ENCODE measurements at regions not wholly inside any gene's neighbourhood (a gene's known extent, or its start where the extent isn't known, plus 50 kb on each side); places are given as distances from the start of the nearest gene placed in this dataset.

DNA sequence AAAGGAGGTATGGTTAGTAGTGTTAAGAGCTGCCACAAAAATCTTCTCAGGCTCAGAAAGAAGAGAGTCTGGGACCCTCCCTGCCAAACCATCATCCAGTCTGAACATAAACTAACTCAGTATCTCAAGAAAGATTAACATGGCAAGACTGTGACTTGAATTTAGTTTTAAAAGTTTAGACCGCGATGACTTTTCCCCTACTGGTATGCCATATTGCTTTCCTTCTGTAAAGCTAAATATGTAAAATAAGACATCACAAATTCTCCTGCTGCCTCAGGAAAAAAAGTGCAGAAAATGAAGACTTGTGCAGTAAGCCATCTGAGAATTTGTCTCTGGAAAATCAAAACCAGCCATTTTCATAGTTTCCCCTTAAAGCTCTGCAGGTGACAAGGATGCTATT is 85.2 kb upstream of the STARD4 start:
- H3K9me3 Mint-ChIP-seq: no peaks in the 10 kb centered on the region
- H3K36me3 Mint-ChIP-seq: no peaks in the 10 kb centered on the region
- H3K4me1 Mint-ChIP-seq: peaks cover 16% of the 10 kb centered on the region
- no peak for TF ChIP-seq FOXP1 (CRISPR knock-in tag; IDR thresholded peaks at IDR 0.05; ENCODE audit: borderline replicate concordance)
- TF ChIP-seq, protein P1, sequence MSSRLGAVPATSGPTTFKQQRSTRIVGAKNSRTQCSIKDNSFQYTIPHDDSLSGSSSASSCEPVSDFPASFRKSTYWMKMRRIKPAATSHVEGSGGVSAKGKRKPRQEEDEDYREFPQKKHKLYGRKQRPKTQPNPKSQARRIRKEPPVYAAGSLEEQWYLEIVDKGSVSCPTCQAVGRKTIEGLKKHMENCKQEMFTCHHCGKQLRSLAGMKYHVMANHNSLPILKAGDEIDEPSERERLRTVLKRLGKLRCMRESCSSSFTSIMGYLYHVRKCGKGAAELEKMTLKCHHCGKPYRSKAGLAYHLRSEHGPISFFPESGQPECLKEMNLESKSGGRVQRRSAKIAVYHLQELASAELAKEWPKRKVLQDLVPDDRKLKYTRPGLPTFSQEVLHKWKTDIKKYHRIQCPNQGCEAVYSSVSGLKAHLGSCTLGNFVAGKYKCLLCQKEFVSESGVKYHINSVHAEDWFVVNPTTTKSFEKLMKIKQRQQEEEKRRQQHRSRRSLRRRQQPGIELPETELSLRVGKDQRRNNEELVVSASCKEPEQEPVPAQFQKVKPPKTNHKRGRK (CRISPR knock-in tag; IDR thresholded peaks at IDR 0.05; ENCODE audit: borderline replicate concordance): no peak
- TF ChIP-seq TP53 (CRISPR knock-in tag; IDR thresholded peaks at IDR 0.05): no peak
- TF ChIP-seq TEAD1 (CRISPR knock-in tag; IDR thresholded peaks at IDR 0.05): no peak
- TF ChIP-seq SOX15 (CRISPR knock-in tag; IDR thresholded peaks at IDR 0.05): no peak
- no peak overlapping the region for H3K27ac Mint-ChIP-seq
- CTCF ChIA-PET: no interaction called here
- H3K4me3 Mint-ChIP-seq: no peak overlapping the region
- POLR2A ChIA-PET: no interaction called here
- ATAC-seq: no peak
- no peak for DNase-seq (ENCODE audit: low spot score)
- H3K27me3 Mint-ChIP-seq (ENCODE audit: low read depth): no peaks in the 10 kb centered on the region

DNA sequence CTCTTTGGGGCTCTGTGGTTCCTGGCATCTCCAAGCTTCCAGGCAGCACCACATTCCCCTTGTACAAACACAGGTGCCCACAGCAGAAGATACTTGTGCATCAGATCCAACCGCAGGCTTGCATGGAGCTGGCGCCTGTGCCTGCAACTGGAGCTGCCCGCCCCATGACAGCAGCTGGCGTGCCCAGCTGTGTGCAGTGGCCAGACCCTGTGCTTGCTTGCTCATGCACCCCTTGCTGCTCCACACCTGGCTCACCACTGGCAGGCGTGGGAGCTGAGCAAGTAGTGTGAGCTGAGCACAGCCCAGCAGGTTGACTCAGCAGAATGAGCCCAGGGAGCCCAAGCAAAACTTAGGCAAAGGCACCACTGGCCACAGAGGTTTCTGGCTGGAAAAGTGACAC is 84.4 kb upstream of the STARD4 start:
- Mint-ChIP-seq H3K4me3 (no peak overlapping the region), H3K4me1 (peaks cover 14% of the 10 kb centered on the region)
- CTCF ChIA-PET: no interaction called here

DNA sequence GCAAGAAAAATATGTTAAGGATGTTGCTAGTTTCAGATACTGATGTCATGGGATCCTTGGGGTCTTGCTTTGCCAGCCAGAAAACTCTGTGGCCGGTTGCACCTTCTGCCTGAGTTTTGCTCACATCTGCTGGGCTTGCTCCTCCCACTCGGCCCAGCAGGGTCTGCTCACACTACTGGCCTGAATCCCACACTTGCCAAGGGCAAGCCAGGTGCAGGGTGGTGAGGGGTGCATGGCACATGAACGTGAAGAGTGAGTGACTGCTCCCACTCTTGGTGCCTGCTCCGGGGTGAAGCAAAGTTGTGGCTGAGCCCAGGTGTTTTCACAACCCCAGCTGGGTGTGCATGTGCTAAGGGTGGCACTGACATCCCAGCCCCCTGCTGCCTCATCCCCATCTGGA is 83.1 kb upstream of the STARD4 start:
- CTCF ChIA-PET: no interaction called here
- no peaks in the 10 kb centered on the region for H3K36me3 Mint-ChIP-seq
- DNase-seq (ENCODE audit: low spot score): no peak
- no peaks in the 10 kb centered on the region; the same call in 1 of the 2 replicates for H3K27me3 Mint-ChIP-seq (ENCODE audit: low read depth)
- TF ChIP-seq ZNF423 (CRISPR knock-in tag; IDR thresholded peaks at IDR 0.05) (no peak), TP53 (CRISPR knock-in tag; IDR thresholded peaks at IDR 0.05) (no peak), SMAD4 (CRISPR knock-in tag; IDR thresholded peaks at IDR 0.05) (no peak), FOXK1 (CRISPR knock-in tag; IDR thresholded peaks at IDR 0.05) (no peak), RORB (CRISPR knock-in tag; IDR thresholded peaks at IDR 0.05) (no peak), NR1H2 (CRISPR knock-in tag; IDR thresholded peaks at IDR 0.05) (no peak)
- TF ChIP-seq, protein P2, sequence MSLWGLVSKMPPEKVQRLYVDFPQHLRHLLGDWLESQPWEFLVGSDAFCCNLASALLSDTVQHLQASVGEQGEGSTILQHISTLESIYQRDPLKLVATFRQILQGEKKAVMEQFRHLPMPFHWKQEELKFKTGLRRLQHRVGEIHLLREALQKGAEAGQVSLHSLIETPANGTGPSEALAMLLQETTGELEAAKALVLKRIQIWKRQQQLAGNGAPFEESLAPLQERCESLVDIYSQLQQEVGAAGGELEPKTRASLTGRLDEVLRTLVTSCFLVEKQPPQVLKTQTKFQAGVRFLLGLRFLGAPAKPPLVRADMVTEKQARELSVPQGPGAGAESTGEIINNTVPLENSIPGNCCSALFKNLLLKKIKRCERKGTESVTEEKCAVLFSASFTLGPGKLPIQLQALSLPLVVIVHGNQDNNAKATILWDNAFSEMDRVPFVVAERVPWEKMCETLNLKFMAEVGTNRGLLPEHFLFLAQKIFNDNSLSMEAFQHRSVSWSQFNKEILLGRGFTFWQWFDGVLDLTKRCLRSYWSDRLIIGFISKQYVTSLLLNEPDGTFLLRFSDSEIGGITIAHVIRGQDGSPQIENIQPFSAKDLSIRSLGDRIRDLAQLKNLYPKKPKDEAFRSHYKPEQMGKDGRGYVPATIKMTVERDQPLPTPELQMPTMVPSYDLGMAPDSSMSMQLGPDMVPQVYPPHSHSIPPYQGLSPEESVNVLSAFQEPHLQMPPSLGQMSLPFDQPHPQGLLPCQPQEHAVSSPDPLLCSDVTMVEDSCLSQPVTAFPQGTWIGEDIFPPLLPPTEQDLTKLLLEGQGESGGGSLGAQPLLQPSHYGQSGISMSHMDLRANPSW (CRISPR knock-in tag; conservative IDR thresholded peaks at IDR 0.05; ENCODE audit: low read depth): no peak
- TF ChIP-seq, protein P3, sequence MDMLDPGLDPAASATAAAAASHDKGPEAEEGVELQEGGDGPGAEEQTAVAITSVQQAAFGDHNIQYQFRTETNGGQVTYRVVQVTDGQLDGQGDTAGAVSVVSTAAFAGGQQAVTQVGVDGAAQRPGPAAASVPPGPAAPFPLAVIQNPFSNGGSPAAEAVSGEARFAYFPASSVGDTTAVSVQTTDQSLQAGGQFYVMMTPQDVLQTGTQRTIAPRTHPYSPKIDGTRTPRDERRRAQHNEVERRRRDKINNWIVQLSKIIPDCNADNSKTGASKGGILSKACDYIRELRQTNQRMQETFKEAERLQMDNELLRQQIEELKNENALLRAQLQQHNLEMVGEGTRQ (CRISPR knock-in tag; IDR thresholded peaks at IDR 0.05): no peak
- TF ChIP-seq, protein P4, sequence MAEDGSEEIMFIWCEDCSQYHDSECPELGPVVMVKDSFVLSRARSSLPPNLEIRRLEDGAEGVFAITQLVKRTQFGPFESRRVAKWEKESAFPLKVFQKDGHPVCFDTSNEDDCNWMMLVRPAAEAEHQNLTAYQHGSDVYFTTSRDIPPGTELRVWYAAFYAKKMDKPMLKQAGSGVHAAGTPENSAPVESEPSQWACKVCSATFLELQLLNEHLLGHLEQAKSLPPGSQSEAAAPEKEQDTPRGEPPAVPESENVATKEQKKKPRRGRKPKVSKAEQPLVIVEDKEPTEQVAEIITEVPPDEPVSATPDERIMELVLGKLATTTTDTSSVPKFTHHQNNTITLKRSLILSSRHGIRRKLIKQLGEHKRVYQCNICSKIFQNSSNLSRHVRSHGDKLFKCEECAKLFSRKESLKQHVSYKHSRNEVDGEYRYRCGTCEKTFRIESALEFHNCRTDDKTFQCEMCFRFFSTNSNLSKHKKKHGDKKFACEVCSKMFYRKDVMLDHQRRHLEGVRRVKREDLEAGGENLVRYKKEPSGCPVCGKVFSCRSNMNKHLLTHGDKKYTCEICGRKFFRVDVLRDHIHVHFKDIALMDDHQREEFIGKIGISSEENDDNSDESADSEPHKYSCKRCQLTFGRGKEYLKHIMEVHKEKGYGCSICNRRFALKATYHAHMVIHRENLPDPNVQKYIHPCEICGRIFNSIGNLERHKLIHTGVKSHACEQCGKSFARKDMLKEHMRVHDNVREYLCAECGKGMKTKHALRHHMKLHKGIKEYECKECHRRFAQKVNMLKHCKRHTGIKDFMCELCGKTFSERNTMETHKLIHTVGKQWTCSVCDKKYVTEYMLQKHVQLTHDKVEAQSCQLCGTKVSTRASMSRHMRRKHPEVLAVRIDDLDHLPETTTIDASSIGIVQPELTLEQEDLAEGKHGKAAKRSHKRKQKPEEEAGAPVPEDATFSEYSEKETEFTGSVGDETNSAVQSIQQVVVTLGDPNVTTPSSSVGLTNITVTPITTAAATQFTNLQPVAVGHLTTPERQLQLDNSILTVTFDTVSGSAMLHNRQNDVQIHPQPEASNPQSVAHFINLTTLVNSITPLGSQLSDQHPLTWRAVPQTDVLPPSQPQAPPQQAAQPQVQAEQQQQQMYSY (CRISPR knock-in tag; IDR thresholded peaks at IDR 0.05): no peak
- POLR2A ChIA-PET: no interaction called here
- no peak for ATAC-seq
- no peak overlapping the region for H3K4me3 Mint-ChIP-seq
- no peak overlapping the region for H3K27ac Mint-ChIP-seq
- H3K9me3 Mint-ChIP-seq: no peaks in the 10 kb centered on the region
- H3K4me1 Mint-ChIP-seq: peaks cover 5% of the 10 kb centered on the region

More for the DNA sequence above, 84.4 kb upstream of the STARD4 start:
- Mint-ChIP-seq H3K27ac (no peak overlapping the region), H3K36me3 (no peaks in the 10 kb centered on the region), H3K27me3 (ENCODE audit: low read depth) (no peaks in the 10 kb centered on the region; the same call in 1 of the 2 replicates), H3K9me3 (no peaks in the 10 kb centered on the region)
- TF ChIP-seq, protein P5, sequence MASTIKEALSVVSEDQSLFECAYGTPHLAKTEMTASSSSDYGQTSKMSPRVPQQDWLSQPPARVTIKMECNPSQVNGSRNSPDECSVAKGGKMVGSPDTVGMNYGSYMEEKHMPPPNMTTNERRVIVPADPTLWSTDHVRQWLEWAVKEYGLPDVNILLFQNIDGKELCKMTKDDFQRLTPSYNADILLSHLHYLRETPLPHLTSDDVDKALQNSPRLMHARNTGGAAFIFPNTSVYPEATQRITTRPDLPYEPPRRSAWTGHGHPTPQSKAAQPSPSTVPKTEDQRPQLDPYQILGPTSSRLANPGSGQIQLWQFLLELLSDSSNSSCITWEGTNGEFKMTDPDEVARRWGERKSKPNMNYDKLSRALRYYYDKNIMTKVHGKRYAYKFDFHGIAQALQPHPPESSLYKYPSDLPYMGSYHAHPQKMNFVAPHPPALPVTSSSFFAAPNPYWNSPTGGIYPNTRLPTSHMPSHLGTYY (CRISPR knock-in tag; IDR thresholded peaks at IDR 0.05): no peak
- no peak for DNase-seq (ENCODE audit: low spot score)
- no peak for ATAC-seq
- POLR2A ChIA-PET: no interaction called here
